Fibroblast of peridontal ligament (primary cell): ENCODE measurements at regions not wholly inside any gene's neighbourhood (a gene's known extent, or its start where the extent isn't known, plus 50 kb on each side); places are given as distances from the start of the nearest gene placed in this dataset.

Experiments
- DNase-seq: peaks from one replicate; pipeline ENCODE4 v3.0.0-alpha.2; 2010; ENCODE audit errors: extremely low read depth

- no peak for DNase-seq
Measured at GRCh38 chr3:68467465-68467864, 464.9 kb downstream of the TAFA4 start.

DNA sequence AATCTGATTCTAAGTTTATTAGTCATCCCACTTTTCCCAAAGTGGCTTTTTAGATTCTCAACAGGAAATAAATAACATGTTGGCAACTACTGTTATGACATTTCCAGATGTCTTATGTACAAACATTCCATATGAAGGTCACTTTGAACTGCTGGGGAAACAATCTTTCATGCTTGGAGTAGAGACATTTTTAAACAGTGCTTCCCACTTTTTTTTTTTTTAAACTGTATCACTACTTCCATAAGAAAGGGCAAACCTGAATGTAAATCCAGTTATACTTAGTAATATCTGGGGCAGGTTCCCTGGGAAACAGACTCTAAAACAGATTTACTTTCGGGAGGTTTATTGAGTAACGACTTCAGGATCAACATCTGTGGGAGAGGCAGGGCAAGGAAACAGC is 473.8 kb downstream of the TAFA4 start:
- no peak for DNase-seq

GRCh38 chr3:68448510-68449383 is 483.6 kb downstream of the TAFA4 start:
- DNase-seq: no peak

- no peak for DNase-seq
Measured at GRCh38 chr3:68447885-68448284, 484.5 kb downstream of the TAFA4 start.

DNA sequence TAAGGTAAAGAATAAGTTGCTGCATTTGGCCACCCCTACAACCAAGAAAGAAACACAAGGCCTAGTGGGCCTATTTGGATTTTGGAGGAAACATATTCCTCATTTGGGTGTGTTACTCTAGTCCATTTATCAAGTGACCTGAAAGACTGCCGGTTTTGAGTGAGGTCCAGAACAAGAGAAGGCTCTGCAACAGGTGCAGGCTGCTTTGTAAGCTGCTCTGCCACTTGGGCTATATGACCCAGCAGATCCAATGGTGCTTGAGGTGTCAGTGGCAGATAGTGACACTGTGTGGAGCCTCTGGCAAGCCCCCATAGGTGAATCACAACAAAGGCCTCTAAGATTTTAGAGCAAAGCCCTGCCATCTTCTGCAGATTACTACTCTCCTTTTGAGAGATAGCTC is 491.3 kb downstream of the TAFA4 start:
- no peak for DNase-seq

DNA sequence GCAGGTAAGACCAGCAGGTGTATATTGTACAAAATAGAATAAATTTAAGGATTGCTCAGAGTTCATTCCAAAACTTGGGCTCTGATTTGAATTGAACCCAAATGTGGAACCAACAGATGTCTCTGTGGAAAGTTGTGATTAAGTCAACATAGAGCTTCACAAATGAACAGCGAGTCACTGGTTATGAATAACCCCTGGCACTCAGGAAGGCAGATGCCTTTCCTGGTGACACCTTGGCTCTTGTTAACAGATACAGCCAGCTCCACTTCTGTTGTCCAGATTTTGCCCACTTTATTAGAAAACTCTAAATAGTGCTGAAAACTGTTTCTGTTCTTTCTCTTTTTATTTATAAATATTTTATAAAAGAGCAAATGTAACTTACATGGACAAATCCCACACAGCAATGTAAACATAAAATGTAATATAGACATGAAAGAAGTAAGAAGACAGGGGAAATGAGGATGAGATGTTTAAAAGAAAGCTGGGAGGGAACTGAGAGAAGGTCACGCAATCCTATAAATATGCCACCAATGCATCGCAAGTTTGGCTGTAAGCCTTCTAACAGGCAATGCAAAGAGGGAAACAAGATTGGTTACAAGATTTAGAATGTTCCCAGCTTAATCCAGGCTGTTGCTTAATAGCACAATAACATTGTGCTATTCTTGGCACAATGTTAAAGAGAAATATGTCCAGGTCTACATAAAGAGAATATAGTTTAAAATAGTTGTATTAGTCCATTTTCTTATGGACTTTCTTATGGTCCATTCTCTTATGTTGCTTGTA is 495.5 kb downstream of the TAFA4 start:
- DNase-seq: no peak

DNA sequence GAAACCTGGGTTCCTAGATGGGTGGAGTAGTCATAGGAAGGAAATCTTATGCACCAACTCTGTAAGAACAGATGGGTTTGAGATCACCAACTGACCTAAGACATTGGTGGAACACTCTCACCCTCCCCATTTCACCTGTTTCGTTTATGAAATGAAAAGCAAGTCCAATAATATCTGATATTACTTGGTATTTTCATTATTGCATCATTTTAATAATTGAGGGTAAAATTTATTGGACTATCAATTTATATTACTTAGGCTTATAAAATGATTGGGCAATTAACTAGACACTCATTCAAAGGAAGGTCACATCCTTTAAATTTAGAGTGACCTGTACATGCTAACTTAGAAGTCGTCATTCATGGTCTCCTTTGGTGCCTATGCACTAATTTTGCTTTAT is 503.9 kb downstream of the TAFA4 start:
- no peak for DNase-seq

DNA sequence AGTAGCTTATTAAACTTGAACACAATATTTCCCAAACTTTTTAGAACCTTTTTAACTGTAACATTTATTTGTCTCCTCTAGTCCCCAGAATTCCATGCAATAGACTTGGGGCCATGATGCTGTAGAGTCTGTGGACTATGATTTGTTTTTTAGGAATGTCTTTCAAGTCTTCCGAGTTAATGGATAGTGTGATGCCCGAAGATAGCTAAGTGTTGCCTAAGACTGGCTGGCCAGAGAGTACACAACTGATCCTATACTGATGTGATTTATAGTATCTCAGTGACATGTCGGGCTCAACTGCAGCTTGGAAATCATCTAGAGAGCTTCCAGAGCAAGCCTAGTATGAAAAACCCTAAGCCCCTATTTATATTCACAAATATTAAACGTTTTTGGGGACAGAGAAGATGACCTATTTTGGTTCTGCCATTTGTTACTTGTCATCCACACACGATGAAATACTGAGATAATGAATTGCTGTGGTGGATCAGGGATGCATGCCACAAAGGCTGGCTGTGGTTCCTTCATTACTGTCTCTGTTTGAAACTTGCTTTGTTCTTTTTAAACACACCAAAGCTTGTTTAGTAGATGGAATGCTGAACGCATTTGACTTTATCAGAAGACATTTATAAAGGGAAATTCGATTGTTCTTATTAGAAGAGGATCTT is 507.4 kb downstream of the TAFA4 start:
- no peak for DNase-seq

- no peak for DNase-seq
Measured at GRCh38 chr3:68408626-68409025, 523.7 kb downstream of the TAFA4 start.

- DNase-seq: no peak
Measured at GRCh38 chr3:68403741-68404140, 528.6 kb downstream of the TAFA4 start.

DNA sequence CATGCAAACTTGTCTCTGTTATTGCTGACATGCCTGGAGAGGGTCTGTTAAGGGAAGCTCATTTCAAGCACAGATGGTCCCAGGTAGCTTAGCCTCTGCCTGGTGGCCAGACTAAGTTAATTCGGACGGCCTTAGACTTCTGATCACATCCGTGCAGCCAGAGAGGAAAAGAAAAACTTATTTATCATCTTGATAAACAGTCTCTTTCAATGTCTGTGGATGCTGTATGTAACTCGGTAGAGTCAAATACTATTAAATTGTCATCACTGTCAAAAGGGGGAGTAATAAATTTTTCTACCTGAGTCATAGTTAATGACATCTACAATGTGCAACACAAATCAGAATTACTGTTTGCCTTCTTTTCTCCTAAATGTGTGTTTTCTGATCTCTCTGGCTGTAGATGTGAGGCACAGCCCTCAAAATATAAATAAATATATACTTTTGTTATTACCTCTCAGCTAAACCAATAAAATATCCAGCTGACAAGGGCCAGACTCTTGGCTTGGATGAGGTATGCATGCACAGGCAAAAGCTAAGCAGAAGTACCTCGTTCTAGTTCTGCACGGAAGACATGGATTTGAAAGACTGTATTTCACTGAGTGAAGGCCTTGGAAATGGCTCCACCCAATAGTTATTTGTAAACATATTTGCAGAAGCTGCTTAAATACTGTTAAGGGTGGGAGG is 530.0 kb downstream of the TAFA4 start:
- no peak for DNase-seq

DNA sequence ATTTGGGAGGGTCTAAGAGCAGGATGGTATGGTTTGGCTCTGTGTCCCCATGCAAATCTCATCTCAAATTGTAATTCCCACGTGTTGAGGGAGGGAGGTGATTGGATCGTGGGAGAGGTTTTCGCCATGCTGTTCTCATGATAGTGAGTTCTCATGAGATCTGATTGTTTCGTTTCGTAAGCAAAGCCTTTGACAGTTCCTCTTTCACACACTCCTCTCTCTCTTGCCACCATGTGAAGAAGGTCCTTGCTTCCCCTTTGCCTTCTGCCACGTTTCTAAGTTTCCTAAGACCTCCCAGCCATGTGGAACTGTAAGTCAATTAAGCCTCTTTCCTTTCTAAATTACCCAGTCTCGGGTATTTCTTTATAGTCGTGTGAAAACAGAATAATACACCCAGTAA is 553.7 kb downstream of the TAFA4 start:
- DNase-seq: no peak

DNA sequence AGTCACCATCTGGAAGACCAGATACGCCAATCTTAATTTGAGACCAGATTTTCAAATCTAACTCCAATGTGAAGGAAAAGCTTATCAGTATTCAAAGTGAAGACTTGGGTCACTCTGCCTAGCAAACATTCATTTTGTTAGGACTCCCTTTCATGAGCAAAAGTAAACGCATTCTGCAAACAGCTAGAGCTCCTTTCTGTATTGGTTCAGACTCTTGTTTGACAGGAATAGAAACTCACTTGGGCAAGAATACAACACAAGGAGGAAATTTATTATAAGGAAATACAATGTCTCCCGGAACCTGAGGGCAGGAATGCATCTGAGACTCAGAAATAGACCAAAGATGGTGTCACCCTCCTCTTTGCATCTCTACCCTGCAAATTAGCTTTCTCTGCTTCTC is 558.6 kb downstream of the TAFA4 start:
- DNase-seq: no peak

- DNase-seq: no peak
Measured at GRCh38 chr3:68363796-68364195, 568.6 kb downstream of the TAFA4 start.

DNA sequence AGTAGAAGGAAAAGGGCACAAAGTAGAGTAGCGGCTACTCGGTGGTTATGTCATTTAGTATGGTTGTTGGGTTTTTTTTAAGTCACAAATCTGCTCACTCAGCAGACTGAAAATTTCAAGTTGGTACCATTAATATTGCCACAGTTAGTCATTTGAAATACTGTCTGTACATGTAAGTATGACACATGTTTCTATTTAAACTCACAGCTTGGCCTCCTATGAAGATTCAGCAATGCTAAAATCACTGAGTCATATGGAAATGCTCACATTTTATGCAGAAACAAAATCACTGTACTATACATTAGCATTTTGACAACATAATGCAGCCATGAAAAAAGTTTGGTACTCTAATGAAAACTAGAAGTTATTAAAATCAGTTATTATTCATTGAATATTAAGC is 571.9 kb downstream of the TAFA4 start:
- DNase-seq: no peak

DNA sequence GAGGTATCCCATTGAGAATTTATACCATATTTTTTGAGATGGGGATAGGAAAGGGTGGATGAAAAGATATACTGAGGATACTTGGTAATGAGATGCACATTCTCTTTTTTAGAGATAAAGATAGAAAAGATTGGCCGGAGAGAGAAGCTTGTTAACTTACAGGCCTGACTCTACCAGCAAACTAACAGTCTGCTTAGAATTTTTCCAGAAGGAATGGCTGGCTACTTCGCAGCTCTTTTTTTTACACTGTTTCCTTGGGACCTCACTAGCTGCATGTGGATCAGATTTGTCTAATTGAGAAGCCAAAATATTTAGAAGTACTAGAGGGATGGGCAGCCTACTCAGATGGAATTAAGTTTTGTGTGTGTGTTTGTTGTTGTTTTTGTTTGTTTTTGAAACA is 586.6 kb downstream of the TAFA4 start:
- no peak for DNase-seq

- no peak for DNase-seq
Measured at GRCh38 chr3:68342426-68342825, 589.9 kb downstream of the TAFA4 start.

DNA sequence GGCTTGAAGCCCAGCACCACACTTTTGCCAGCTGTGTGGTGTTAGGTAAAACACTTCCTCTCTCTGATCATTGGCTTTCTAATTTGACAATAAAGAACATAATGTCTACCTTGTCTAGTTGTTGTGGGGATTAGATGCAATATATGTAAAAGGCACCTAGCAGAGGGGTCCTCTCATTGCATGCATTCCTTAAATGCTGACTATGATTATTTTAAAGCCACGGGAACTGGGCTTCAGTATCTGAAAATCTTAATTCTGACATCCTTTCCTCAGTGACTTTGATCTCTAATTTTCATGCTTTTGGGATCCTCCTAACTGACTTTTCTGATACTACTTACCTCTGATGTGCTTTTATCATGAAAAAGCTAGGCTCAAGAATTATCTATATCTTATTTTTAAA is 596.3 kb downstream of the TAFA4 start:
- no peak for DNase-seq

DNA sequence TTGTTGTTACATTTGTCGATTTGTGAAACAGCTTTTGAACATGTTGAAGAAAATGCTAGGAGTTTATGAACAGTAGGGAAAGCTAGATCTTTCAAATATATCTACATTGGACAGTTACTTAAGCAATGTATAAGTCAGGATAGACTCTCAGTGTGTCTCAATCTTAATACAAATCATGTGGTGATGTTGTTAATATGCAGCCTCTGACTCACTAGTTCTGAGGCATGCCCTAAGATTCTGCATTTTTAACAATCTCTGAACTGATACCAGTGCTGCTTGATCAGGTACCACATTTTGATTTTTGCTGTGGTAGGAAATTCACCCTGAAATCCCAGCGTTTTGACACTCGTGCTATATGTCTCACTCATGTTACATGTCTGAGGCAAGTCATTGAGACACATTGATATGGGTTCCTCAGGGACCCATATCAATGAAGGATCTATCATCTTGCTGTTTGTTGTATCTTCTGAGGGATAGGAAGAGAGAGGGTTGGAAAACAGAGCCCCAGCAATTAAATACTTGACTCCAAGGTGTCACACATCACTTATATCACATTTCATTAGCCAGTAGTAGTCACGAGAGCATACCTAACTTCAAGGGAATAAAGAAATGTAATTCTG is 597.9 kb downstream of the TAFA4 start:
- no peak for DNase-seq

DNA sequence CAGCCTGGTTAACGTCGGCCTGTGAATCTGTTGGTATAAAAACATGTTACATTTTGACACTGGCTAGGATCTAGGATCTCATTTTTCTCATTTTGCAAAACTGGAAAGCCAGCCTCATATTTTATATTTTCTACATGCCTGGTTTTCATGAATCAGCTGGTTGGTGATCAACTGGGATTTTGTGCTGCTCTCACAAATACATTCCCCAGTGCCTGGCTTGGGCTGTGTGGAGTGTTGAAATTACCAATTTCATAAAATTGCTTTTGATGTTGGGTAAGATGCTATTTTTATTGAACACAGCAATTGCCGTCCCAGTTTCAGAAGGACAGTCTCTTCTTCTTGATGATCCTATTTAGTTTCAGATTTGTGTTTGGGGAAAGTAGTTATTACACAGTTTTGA is 604.3 kb downstream of the TAFA4 start:
- DNase-seq: no peak

DNA sequence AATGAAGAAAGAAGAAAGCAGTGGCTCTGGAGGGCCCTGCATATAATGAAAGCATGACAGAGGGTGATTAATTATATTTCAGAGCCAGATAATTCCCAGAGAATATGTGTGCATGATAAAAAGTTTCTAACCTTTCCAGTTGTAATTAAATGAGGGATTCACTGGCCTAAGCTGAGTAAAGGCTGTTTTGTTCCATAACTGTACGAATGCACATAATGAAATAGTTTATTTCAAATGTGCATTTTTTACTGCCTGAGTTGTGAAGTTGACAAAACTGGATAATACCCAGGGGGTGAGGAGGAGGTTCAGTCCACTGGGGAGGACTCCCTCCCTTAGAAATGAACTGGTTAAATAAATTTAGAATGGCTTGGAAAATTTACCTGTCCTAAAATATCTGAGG is 616.4 kb downstream of the TAFA4 start:
- no peak for DNase-seq

- no peak for DNase-seq
Measured at GRCh38 chr3:68315546-68315945, 616.8 kb downstream of the TAFA4 start.
